ENCODE measurements at regions not wholly inside any gene's neighbourhood (a gene's known extent, or its start where the extent isn't known, plus 50 kb on each side); places are given as distances from the start of the nearest gene placed in this dataset.

GRCh38 chr13:65722506-65722905 is 1507.6 kb downstream of the PCDH9 start:
- no peak overlapping the region for H4K8ac ChIP-seq (ENCODE audit: low read depth, low read length)
- H3K4ac ChIP-seq (ENCODE audit: low read depth, low read length) = no peak overlapping the region
- no peak overlapping the region for H4K5ac ChIP-seq (ENCODE audit: low read length)
- H2BK120ac ChIP-seq (ENCODE audit: low read depth, low read length) = no peak overlapping the region
- no peak overlapping the region for H3K18ac ChIP-seq (ENCODE audit: low read length)
- H2AK5ac ChIP-seq (ENCODE audit: low read length) = no peak overlapping the region
- H2BK15ac ChIP-seq (replicated peaks; ENCODE audit: low read depth) = no peak overlapping the region
- no peak overlapping the region for H3K23ac ChIP-seq (ENCODE audit: low read length)
- H2BK5ac ChIP-seq (ENCODE audit: low read length) = no peak overlapping the region
- no peaks in the 10 kb centered on the region for H3K27me3 ChIP-seq (ENCODE audit: insufficient read depth, low read length, poor library complexity)
- H3K56ac ChIP-seq (ENCODE audit: low read length) = no peak overlapping the region
- no peaks in the 10 kb centered on the region for H3K79me1 ChIP-seq (ENCODE audit: low read length)
- DNase-seq = no peak
- no peaks in the 10 kb centered on the region for H3K79me2 ChIP-seq (ENCODE audit: control insufficient read depth, insufficient read depth, low read length)
- no peak overlapping the region for H3K4me2 ChIP-seq (ENCODE audit: low read length)
- WGBS (ENCODE audit: extremely low coverage, insufficient coverage, low lambda C conversion rate) = no CpG with 5 or more reads among the region's 6 CpGs
- H3K27ac ChIP-seq (ENCODE audit: low read depth, low read length) = no peak overlapping the region
- H3K4me3 ChIP-seq (ENCODE audit: low read length) = no peak overlapping the region
- no peaks in the 10 kb centered on the region for H3K36me3 ChIP-seq (ENCODE audit: control insufficient read depth, insufficient read depth, low read length)
- no peaks in the 10 kb centered on the region for H3K4me1 ChIP-seq (ENCODE audit: control insufficient read depth, low read depth, low read length)
- no peak overlapping the region for H3K9ac ChIP-seq (ENCODE audit: low read length)

GRCh38 chr13:65719831-65720230 is 1510.3 kb downstream of the PCDH9 start:
- no peak for DNase-seq
- Histone ChIP-seq H3K23ac (ENCODE audit: low read length) (no peak overlapping the region), H2AK5ac (ENCODE audit: low read length) (no peak overlapping the region), H4K8ac (ENCODE audit: low read depth, low read length) (no peak overlapping the region), H3K36me3 (ENCODE audit: control insufficient read depth, insufficient read depth, low read length) (no peaks in the 10 kb centered on the region), H3K4me1 (ENCODE audit: control insufficient read depth, low read depth, low read length) (no peaks in the 10 kb centered on the region), H3K4me3 (ENCODE audit: low read length) (no peak overlapping the region), H2BK5ac (ENCODE audit: low read length) (no peak overlapping the region), H3K27ac (ENCODE audit: low read depth, low read length) (no peak overlapping the region), H3K4ac (ENCODE audit: low read depth, low read length) (no peak overlapping the region), H3K27me3 (ENCODE audit: insufficient read depth, low read length, poor library complexity) (no peaks in the 10 kb centered on the region), H3K56ac (ENCODE audit: low read length) (no peak overlapping the region), H2BK120ac (ENCODE audit: low read depth, low read length) (no peak overlapping the region), H3K18ac (ENCODE audit: low read length) (no peak overlapping the region), H2BK15ac (replicated peaks; ENCODE audit: low read depth) (no peak overlapping the region), H4K5ac (ENCODE audit: low read length) (no peak overlapping the region), H3K4me2 (ENCODE audit: low read length) (no peak overlapping the region), H3K9ac (ENCODE audit: low read length) (no peak overlapping the region), H3K79me2 (ENCODE audit: control insufficient read depth, insufficient read depth, low read length) (no peaks in the 10 kb centered on the region), H3K79me1 (ENCODE audit: low read length) (no peaks in the 10 kb centered on the region)
- no CpG with 5 or more reads among the region's 2 CpGs for WGBS (ENCODE audit: extremely low coverage, insufficient coverage, low lambda C conversion rate)

GRCh38 chr13:65710514-65710913 is 1519.6 kb downstream of the PCDH9 start:
- H2BK5ac ChIP-seq (ENCODE audit: low read length) = no peak overlapping the region
- H3K9ac ChIP-seq (ENCODE audit: low read length) = no peak overlapping the region
- no peak overlapping the region for H3K23ac ChIP-seq (ENCODE audit: low read length)
- no peak overlapping the region for H2BK120ac ChIP-seq (ENCODE audit: low read depth, low read length)
- DNase-seq = no peak
- H3K4me3 ChIP-seq (ENCODE audit: low read length) = no peak overlapping the region
- no peaks in the 10 kb centered on the region for H3K36me3 ChIP-seq (ENCODE audit: control insufficient read depth, insufficient read depth, low read length)
- no peak overlapping the region for H3K18ac ChIP-seq (ENCODE audit: low read length)
- H3K4me2 ChIP-seq (ENCODE audit: low read length) = no peak overlapping the region
- no peaks in the 10 kb centered on the region for H3K27me3 ChIP-seq (ENCODE audit: insufficient read depth, low read length, poor library complexity)
- no peaks in the 10 kb centered on the region for H3K79me1 ChIP-seq (ENCODE audit: low read length)
- no peak overlapping the region for H3K56ac ChIP-seq (ENCODE audit: low read length)
- no peak overlapping the region for H2BK15ac ChIP-seq (replicated peaks; ENCODE audit: low read depth)
- no peak overlapping the region for H4K5ac ChIP-seq (ENCODE audit: low read length)
- H4K8ac ChIP-seq (ENCODE audit: low read depth, low read length) = no peak overlapping the region
- WGBS (ENCODE audit: extremely low coverage, insufficient coverage, low lambda C conversion rate) = no CpG with 5 or more reads among the region's 4 CpGs
- no peak overlapping the region for H3K27ac ChIP-seq (ENCODE audit: low read depth, low read length)
- no peaks in the 10 kb centered on the region for H3K79me2 ChIP-seq (ENCODE audit: control insufficient read depth, insufficient read depth, low read length)
- H3K4me1 ChIP-seq (ENCODE audit: control insufficient read depth, low read depth, low read length) = no peaks in the 10 kb centered on the region
- H3K4ac ChIP-seq (ENCODE audit: low read depth, low read length) = no peak overlapping the region
- no peak overlapping the region for H2AK5ac ChIP-seq (ENCODE audit: low read length)

GRCh38 chr13:65697843-65698242 is 1532.3 kb downstream of the PCDH9 start:
- no peak overlapping the region for H2BK5ac ChIP-seq (ENCODE audit: low read length)
- no peaks in the 10 kb centered on the region for H3K79me1 ChIP-seq (ENCODE audit: low read length)
- H3K27me3 ChIP-seq (ENCODE audit: insufficient read depth, low read length, poor library complexity) = no peaks in the 10 kb centered on the region

GRCh38 chr13:65679240-65679639 is 1550.9 kb downstream of the PCDH9 start:
- Histone ChIP-seq H2AK5ac (ENCODE audit: low read length) (no peak overlapping the region), H3K79me1 (ENCODE audit: low read length) (no peaks in the 10 kb centered on the region), H3K23ac (ENCODE audit: low read length) (no peak overlapping the region), H4K8ac (ENCODE audit: low read depth, low read length) (no peak overlapping the region), H3K9ac (ENCODE audit: low read length) (no peak overlapping the region), H2BK15ac (replicated peaks; ENCODE audit: low read depth) (no peak overlapping the region), H2BK5ac (ENCODE audit: low read length) (no peak overlapping the region), H3K56ac (ENCODE audit: low read length) (no peak overlapping the region), H3K4ac (ENCODE audit: low read depth, low read length) (no peak overlapping the region), H3K18ac (ENCODE audit: low read length) (no peak overlapping the region), H4K5ac (ENCODE audit: low read length) (no peak overlapping the region), H3K4me1 (ENCODE audit: control insufficient read depth, low read depth, low read length) (no peaks in the 10 kb centered on the region), H3K4me3 (ENCODE audit: low read length) (no peak overlapping the region), H3K4me2 (ENCODE audit: low read length) (no peak overlapping the region), H3K36me3 (ENCODE audit: control insufficient read depth, insufficient read depth, low read length) (no peaks in the 10 kb centered on the region), H3K27me3 (ENCODE audit: insufficient read depth, low read length, poor library complexity) (no peaks in the 10 kb centered on the region), H3K27ac (ENCODE audit: low read depth, low read length) (no peak overlapping the region), H2BK120ac (ENCODE audit: low read depth, low read length) (no peak overlapping the region), H3K79me2 (ENCODE audit: control insufficient read depth, insufficient read depth, low read length) (no peaks in the 10 kb centered on the region)
- WGBS (ENCODE audit: extremely low coverage, insufficient coverage, low lambda C conversion rate) = no CpG with 5 or more reads among the region's 1 CpG
- no peak for DNase-seq

More at GRCh38 chr13:65697843-65698242, 1532.3 kb downstream of the PCDH9 start:
- Histone ChIP-seq H3K4ac (ENCODE audit: low read depth, low read length) (no peak overlapping the region), H3K23ac (ENCODE audit: low read length) (no peak overlapping the region), H3K36me3 (ENCODE audit: control insufficient read depth, insufficient read depth, low read length) (no peaks in the 10 kb centered on the region), H4K8ac (ENCODE audit: low read depth, low read length) (no peak overlapping the region), H3K4me2 (ENCODE audit: low read length) (no peak overlapping the region), H4K5ac (ENCODE audit: low read length) (no peak overlapping the region), H2BK120ac (ENCODE audit: low read depth, low read length) (no peak overlapping the region), H3K18ac (ENCODE audit: low read length) (no peak overlapping the region), H2BK15ac (replicated peaks; ENCODE audit: low read depth) (no peak overlapping the region), H3K56ac (ENCODE audit: low read length) (no peak overlapping the region), H3K79me2 (ENCODE audit: control insufficient read depth, insufficient read depth, low read length) (no peaks in the 10 kb centered on the region), H3K4me1 (ENCODE audit: control insufficient read depth, low read depth, low read length) (no peaks in the 10 kb centered on the region), H2AK5ac (ENCODE audit: low read length) (no peak overlapping the region), H3K9ac (ENCODE audit: low read length) (no peak overlapping the region), H3K4me3 (ENCODE audit: low read length) (no peak overlapping the region), H3K27ac (ENCODE audit: low read depth, low read length) (no peak overlapping the region)
- DNase-seq = no peak

- H3K79me2 ChIP-seq (ENCODE audit: control insufficient read depth, insufficient read depth, low read length) = no peaks in the 10 kb centered on the region
- no peak overlapping the region for H4K8ac ChIP-seq (ENCODE audit: low read depth, low read length)
- H3K27me3 ChIP-seq (ENCODE audit: insufficient read depth, low read length, poor library complexity) = no peaks in the 10 kb centered on the region
- no peaks in the 10 kb centered on the region for H3K79me1 ChIP-seq (ENCODE audit: low read length)
- no peak overlapping the region for H4K5ac ChIP-seq (ENCODE audit: low read length)
- H3K4ac ChIP-seq (ENCODE audit: low read depth, low read length) = no peak overlapping the region
- no peak overlapping the region for H2BK15ac ChIP-seq (replicated peaks; ENCODE audit: low read depth)
- H3K27ac ChIP-seq (ENCODE audit: low read depth, low read length) = no peak overlapping the region
- H2BK5ac ChIP-seq (ENCODE audit: low read length) = no peak overlapping the region
- H2BK120ac ChIP-seq (ENCODE audit: low read depth, low read length) = no peak overlapping the region
- H3K23ac ChIP-seq (ENCODE audit: low read length) = no peak overlapping the region
- DNase-seq = peak; percentile 47
- no peak overlapping the region for H3K4me2 ChIP-seq (ENCODE audit: low read length)
- no peaks in the 10 kb centered on the region for H3K4me1 ChIP-seq (ENCODE audit: control insufficient read depth, low read depth, low read length)
- no peak overlapping the region for H3K18ac ChIP-seq (ENCODE audit: low read length)
- no peak overlapping the region for H3K9ac ChIP-seq (ENCODE audit: low read length)
- no CpG with 5 or more reads among the region's 1 CpG for WGBS (ENCODE audit: extremely low coverage, insufficient coverage, low lambda C conversion rate)
- H3K4me3 ChIP-seq (ENCODE audit: low read length) = no peak overlapping the region
- H3K36me3 ChIP-seq (ENCODE audit: control insufficient read depth, insufficient read depth, low read length) = no peaks in the 10 kb centered on the region
- H3K56ac ChIP-seq (ENCODE audit: low read length) = no peak overlapping the region
- no peak overlapping the region for H2AK5ac ChIP-seq (ENCODE audit: low read length)
Measured at GRCh38 chr13:65677906-65678305, 1552.2 kb downstream of the PCDH9 start.
